Erythroblast (primary cell): ENCODE measurements at regions not wholly inside any gene's neighbourhood (a gene's known extent, or its start where the extent isn't known, plus 50 kb on each side); places are given as distances from the start of the nearest gene placed in this dataset.
"Not testable (repeated sequence)": the region's sequence is repeated elsewhere in the genome, so short reads cannot be mapped to it uniquely, and the experiment has no call there.

Experiments
- DNase-seq, 2 experiments: peaks; one replicate each; lab custom pipeline; 2025; lab: John Stamatoyannopoulos, UW

GRCh38 chr5:177941386-177941785 is 54.7 kb downstream of the PROP1 start:
- not testable (repeated sequence) for DNase-seq

- peak; percentile 65 to 68 for DNase-seq
Observed at GRCh38 chr5:177939246-177940171, 56.5 kb downstream of the PROP1 start.

GRCh38 chr5:177938767-177939166 is 57.3 kb downstream of the PROP1 start:
- DNase-seq: not testable (repeated sequence)

DNA sequence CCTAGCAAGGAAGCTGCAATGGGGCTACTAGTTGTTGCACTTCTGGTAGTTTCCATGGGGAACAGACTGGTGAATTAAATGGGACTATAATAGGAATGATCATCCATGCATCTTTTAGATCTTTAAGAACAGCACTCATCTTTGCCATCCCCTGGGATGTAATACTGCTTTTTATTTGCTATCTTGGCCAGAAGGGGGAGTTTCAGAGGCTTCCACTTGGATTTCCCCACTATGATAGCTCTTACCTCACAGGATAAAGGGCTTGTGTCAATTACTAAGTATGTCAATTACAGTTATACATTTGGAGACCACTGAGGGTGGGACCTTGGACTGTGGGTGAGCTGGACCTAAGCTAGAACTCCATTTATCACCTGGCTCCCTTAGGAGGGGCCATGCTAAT is 61.8 kb downstream of the PROP1 start:
- DNase-seq: peak in 1 of 2 experiments; percentile 25

DNA sequence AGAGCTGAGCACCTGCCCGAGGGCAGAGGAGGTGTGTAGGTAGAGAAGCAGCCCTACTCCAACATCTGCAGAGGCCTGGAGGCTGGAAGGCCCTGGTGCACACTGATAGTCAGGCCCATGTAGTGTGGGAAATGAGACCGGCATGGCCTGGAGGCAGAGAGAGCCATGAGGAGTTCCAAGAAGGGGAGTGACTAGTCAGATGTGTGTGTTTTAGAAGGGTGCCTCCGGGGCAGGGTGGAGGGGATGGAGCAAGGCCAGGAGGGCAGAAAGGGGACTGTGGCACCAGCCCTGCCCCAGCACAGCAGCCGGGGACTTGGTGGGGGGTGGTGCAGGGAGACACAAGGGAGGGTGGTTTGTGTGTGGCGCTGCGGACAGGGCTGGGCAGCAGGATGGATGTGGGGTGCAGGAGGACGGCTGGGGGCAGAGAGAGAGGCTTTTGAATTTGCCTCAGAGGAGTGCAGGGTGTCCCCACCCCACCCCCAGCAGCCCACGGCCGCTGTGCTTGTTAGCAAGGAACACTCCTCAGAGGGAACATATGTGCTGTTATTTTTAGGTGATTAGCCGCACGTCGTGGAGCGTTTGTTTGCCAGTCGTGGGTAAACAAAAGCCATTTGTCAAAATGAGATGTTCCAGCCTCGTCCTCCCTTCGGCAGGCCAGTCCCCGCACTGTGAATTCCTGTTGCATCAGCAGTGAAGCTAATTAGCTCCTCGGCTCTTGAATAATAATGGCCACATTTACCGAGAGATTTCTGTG is 65.6 kb downstream of the PROP1 start:
- not testable (repeated sequence) for DNase-seq

- DNase-seq: not testable (repeated sequence)
Observed at GRCh38 chr5:177929618-177930017, 66.4 kb downstream of the PROP1 start.

GRCh38 chr5:177927500-177927899 is 68.5 kb downstream of the PROP1 start:
- DNase-seq: not testable (repeated sequence)

DNA sequence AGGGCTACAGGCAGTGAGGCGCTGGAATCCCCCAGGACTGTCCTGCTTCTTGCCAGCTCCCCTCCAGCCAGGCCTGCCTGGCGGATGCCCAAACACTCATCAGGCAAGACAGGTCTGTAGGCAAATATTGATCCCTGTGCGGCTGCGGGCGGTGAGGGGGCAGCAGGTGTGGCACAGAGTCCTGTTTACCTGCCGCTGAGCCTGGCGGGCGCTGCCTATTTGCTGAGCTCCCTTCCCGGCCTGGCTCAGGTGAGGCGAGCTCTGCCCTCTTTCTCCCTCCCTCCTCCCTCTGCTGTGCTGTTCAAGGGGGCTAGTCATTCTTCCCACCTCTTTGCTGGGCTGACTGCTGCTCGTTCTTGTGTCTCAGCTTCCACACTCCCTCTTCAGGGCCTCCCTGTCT is 71.5 kb downstream of the PROP1 start:
- not testable (repeated sequence) for DNase-seq

- not testable (repeated sequence) for DNase-seq
Observed at GRCh38 chr5:177923837-177924236, 72.2 kb downstream of the PROP1 start.

GRCh38 chr5:177923189-177923588 is 72.9 kb downstream of the PROP1 start:
- not testable (repeated sequence) for DNase-seq

- DNase-seq: not testable (repeated sequence)
Observed at GRCh38 chr5:177909261-177909660, 86.8 kb downstream of the PROP1 start.

DNA sequence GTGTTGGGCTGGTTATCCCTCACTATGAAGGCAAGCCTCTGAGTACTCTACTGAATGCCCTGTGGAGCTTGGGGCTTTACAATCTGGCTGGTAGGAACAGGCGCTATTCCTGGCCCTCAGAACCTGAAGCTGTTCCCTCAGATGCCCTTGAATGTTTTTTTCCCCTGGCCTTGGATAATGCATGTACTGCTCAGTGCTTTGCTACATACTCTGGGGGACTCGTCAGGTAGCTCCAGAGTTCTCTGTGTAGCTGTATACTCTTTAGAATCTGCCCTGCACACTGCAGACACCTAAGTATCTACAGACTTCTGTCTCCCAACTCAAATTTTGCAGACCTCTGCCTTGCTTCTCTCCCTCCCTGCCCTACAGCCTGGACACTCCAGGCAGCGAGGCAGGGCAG is 93.2 kb downstream of the PROP1 start:
- not testable (repeated sequence) for DNase-seq

- DNase-seq: not testable (repeated sequence)
Observed at GRCh38 chr5:177900066-177900465, 96.0 kb downstream of the PROP1 start.

DNA sequence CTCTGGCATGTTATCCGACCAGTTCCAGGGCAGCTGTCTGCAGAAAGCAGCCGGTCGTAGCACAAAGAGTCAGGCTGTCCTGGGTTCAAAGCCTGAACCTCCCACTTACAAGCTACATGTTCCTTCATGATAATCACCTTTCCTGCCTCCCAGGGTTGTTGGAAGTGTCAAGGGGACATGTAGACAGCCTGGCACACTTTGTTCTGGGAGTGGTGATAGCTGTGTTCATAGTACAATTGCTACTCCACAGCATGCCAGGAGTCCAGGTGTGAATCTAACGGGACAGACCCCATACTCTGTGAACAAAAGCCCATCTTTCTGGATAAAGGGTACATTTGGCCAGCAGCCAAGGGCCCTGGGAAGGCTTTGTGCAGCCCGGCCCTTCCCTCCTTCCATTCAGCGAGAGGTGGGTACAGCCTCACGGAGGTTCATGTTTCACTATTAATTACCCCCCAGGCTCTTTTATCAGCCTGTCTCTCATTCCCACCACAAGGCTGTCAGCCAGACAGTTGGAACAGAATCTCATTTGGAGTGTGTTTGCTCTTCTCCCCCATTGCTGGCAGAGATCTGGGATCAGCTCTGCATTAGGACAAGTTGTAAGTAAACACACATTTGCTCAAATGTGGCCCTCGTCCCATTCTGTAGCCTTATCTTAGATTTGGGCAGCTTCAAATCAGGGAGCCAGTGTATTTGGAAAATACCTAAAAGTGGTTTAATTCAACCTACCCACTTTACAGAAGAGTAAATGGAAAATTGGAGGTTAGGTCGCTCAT is 101.2 kb downstream of the PROP1 start:
- not testable (repeated sequence) for DNase-seq

DNA sequence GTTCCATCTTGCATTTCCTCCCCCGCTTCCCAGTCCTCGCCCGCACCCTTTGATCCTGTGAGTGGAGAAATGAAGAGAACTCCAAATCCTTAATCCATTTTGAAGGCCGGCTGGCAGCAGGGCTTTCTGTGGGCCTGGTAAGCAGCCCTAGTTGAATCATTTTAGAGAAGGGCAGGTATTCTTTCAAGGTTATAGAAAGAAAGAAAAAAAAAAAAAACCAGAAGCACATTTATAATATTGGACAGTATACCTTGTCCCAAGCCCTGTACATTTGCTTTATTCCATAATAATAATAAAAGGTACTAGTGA is 103.7 kb downstream of the PROP1 start:
- not testable (repeated sequence) for DNase-seq

- not testable (repeated sequence) for DNase-seq
Observed at GRCh38 chr5:177891547-177892356, 104.3 kb downstream of the PROP1 start.

GRCh38 chr5:177883295-177883694 is 100.6 kb upstream of the FAM153A start:
- DNase-seq: not testable (repeated sequence)

DNA sequence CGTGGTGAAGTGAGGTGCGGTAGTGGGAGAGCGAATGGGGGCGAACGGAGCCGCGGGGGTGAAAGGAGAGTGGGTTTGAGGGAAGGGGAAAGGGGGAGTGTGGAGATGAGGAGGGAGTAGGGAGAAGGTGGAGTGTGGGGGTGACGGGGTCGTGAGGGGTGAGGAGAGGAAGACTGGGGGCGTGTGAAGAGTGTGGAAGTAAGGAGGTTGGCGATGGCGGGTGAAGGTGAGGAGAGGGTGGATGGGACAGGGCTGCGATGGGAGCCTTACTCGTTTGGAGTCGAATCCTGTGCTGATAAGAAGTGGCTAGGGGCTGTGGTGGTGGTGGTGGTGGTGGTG is 93.2 kb upstream of the FAM153A start:
- DNase-seq: not testable (repeated sequence)

DNA sequence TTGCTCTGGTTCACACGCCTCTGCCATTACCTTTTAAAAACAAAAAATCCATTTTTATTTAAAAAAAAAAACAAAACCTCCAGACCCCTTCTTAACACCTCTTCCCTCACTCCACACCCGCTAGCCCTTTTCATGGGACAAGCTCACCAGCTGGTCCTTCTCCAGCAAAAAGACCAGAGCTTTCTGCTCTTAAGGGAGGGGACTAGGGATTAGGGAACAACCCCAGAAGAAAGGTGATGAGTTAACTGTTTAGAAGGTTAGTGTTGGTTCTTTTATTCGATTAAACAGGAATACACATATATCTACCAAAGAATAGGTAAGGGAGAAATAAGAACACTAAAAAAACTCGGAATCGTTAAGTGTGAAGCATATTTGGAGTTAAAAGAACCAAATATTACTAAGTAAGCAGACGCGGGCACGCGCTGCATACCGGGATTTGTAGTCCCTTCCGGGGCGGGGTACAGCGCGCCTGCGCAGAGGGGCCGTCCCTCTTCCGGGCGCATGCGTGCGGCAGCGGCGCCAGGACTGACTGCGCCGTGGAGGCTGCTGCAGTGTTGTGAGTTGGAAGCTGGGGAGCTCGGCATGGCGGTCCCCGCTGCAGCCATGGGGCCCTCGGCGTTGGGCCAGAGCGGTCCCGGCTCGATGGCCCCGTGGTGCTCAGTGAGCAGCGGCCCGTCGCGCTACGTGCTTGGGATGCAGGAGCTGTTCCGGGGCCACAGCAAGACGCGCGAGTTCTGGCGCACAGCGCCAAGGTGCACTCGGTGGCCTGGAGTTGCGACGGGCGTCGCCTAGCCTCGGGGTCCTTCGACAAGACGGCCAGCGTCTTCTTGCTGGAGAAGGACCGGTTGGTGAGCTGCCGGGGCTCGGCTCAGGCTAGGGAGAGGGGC is 92.6 kb upstream of the FAM153A start:
- peak; percentile 21 to 35 for DNase-seq

GRCh38 chr5:177863822-177864446 is 81.2 kb upstream of the FAM153A start:
- DNase-seq: not testable (repeated sequence)
